SK-N-SH treated with all-trans-retinoic acid at 6 μM for 48 hours (cell line): ENCODE measurements at regions not wholly inside any gene's neighbourhood (a gene's known extent, or its start where the extent isn't known, plus 50 kb on each side); places are given as distances from the start of the nearest gene placed in this dataset.

Experiments used
- ATAC-seq: fragments of 200-7000 bp; cut with Tn5 transposase; 3 replicates; pipeline ENCODE4 v1.9.1; 2020; ENCODE audit warnings: mild to moderate bottlenecking, moderate library complexity
- ARNTL ChIP-seq: fragments of 450-650 bp; formaldehyde crosslinking; IDR thresholded peaks from 2 replicates; pipeline ENCODE4 v1.5.0; 2020; ENCODE audit warnings: low read depth, mild to moderate bottlenecking, moderate library complexity, borderline replicate concordance
- BACH2 ChIP-seq: fragments of 250-450 bp; sonication (Bioruptor Pico); IDR thresholded peaks from 2 replicates; pipeline ENCODE4 v1.9.0; 2021; ENCODE audit warnings: mild to moderate bottlenecking, borderline replicate concordance
- CREB5 ChIP-seq: fragments of 250-450 bp; sonication (Bioruptor Pico); IDR thresholded peaks from 2 replicates; pipeline ENCODE4 v1.5.1; 2020; ENCODE audit warnings: low read depth, mild to moderate bottlenecking, moderate library complexity
- CSDC2 ChIP-seq: fragments of 250-450 bp; sonication (Bioruptor Pico); IDR thresholded peaks from 2 replicates; pipeline ENCODE4 v1.5.0; 2020; ENCODE audit warnings: mild to moderate bottlenecking, moderate library complexity
- ESRRG ChIP-seq: fragments of 250-450 bp; sonication (Bioruptor Pico); IDR thresholded peaks from 2 replicates; pipeline ENCODE4 v1.6.1; 2021; ENCODE audit warnings: mild to moderate bottlenecking
- GLIS3 ChIP-seq: fragments of 250-450 bp; sonication (Bioruptor Pico); IDR thresholded peaks from 2 replicates; pipeline ENCODE4 v1.5.0; 2020; ENCODE audit warnings: mild to moderate bottlenecking, moderate library complexity
- ISL1 ChIP-seq: fragments of 250-450 bp; sonication (Bioruptor Pico); IDR thresholded peaks from 2 replicates; pipeline ENCODE4 v2.1.2; 2022; ENCODE audit warnings: mild to moderate bottlenecking, moderate library complexity
- PATZ1 ChIP-seq: fragments of 250-450 bp; sonication (Bioruptor Pico); IDR thresholded peaks from 2 replicates; pipeline ENCODE4 v1.8.0; 2020; ENCODE audit warnings: mild to moderate bottlenecking, moderate library complexity, borderline replicate concordance
- POU6F1 ChIP-seq: fragments of 250-450 bp; sonication (Bioruptor Pico); IDR thresholded peaks from 2 replicates; pipeline ENCODE4 v1.8.0; 2021; ENCODE audit warnings: low read depth, mild to moderate bottlenecking, moderate library complexity, borderline replicate concordance
- PPARA ChIP-seq: fragments of 250-450 bp; sonication (Bioruptor Pico); IDR thresholded peaks from 2 replicates; pipeline ENCODE4 v1.5.0; 2020; ENCODE audit warnings: mild to moderate bottlenecking, borderline replicate concordance
- RARB ChIP-seq: fragments of 250-450 bp; sonication (Bioruptor Pico); IDR thresholded peaks from 2 replicates; pipeline ENCODE4 v1.8.0; 2021; ENCODE audit warnings: mild to moderate bottlenecking, moderate library complexity
- SNAI2 ChIP-seq: fragments of 250-450 bp; sonication (Bioruptor Pico); IDR thresholded peaks from 2 replicates; pipeline ENCODE4 v1.5.0; 2020; ENCODE audit warnings: mild to moderate bottlenecking, moderate library complexity
- TCF4 ChIP-seq: fragments of 250-450 bp; sonication (Bioruptor Pico); IDR thresholded peaks from 2 replicates; pipeline ENCODE4 v1.8.0; 2021; ENCODE audit warnings: mild to moderate bottlenecking, moderate library complexity, borderline replicate concordance
- TOX ChIP-seq: fragments of 250-450 bp; sonication (Bioruptor Pico); IDR thresholded peaks from 2 replicates; pipeline ENCODE4 v1.8.0; 2021; ENCODE audit warnings: mild to moderate bottlenecking, moderate library complexity, borderline replicate concordance
- TSHZ2 ChIP-seq: fragments of 250-450 bp; sonication (Bioruptor Pico); IDR thresholded peaks from 2 replicates; pipeline ENCODE4 v1.5.0; 2020; ENCODE audit warnings: mild to moderate bottlenecking, moderate library complexity
- ZFP3 ChIP-seq: fragments of 250-450 bp; sonication (Bioruptor Pico); IDR thresholded peaks from 2 replicates; pipeline ENCODE4 v1.5.0; 2020; ENCODE audit warnings: mild to moderate bottlenecking, moderate library complexity
- ZNF565 ChIP-seq: fragments of 450-650 bp; formaldehyde crosslinking; conservative IDR thresholded peaks from 2 replicates; pipeline ENCODE4 v1.5.0; 2020; ENCODE audit warnings: low read depth, mild to moderate bottlenecking, moderate library complexity
- ZNF70 ChIP-seq: fragments of 450-650 bp; formaldehyde crosslinking; IDR thresholded peaks from 2 replicates; pipeline ENCODE4 v1.5.0; 2020; ENCODE audit warnings: mild to moderate bottlenecking, moderate library complexity
- ZNF8 ChIP-seq: fragments of 450-650 bp; formaldehyde crosslinking; IDR thresholded peaks from 2 replicates; pipeline ENCODE4 v1.5.0; 2020; ENCODE audit warnings: mild to moderate bottlenecking, moderate library complexity

- TF ChIP-seq CREB5 (CRISPR knock-in tag) (no peak), PPARA (CRISPR knock-in tag) (no peak), TOX (CRISPR knock-in tag) (no peak), GLIS3 (CRISPR knock-in tag) (no peak), TSHZ2 (CRISPR knock-in tag) (no peak), ZFP3 (CRISPR knock-in tag) (no peak)
Observed at GRCh38 chr17:45680360-45680759, 103.8 kb upstream of the CRHR1 start (continued).

- ATAC-seq = no peak
Observed at GRCh38 chr17:45681706-45682105, 102.4 kb upstream of the CRHR1 start.

GRCh38 chr17:45686250-45686649 is 97.9 kb upstream of the CRHR1 start:
- ATAC-seq = no peak
- TF ChIP-seq TOX (CRISPR knock-in tag) (no peak), ZFP3 (CRISPR knock-in tag) (no peak), SNAI2 (CRISPR knock-in tag) (no peak), ZNF8 (CRISPR knock-in tag) (no peak), RARB (no peak), CSDC2 (CRISPR knock-in tag) (no peak), ISL1 (CRISPR knock-in tag) (no peak), ZNF70 (CRISPR knock-in tag) (no peak), BACH2 (CRISPR knock-in tag) (no peak), GLIS3 (CRISPR knock-in tag) (no peak), PPARA (CRISPR knock-in tag) (no peak), PATZ1 (CRISPR knock-in tag) (no peak), TCF4 (CRISPR knock-in tag) (no peak), ARNTL (CRISPR knock-in tag) (no peak), POU6F1 (CRISPR knock-in tag) (no peak), CREB5 (CRISPR knock-in tag) (no peak)
- TF ChIP-seq, all 23 proteins: peak for 0

More at GRCh38 chr17:45681706-45682105, 102.4 kb upstream of the CRHR1 start:
- no peak for TF ChIP-seq ZNF565 (CRISPR knock-in tag)
- no peak for TF ChIP-seq ZNF8 (CRISPR knock-in tag)
- TF ChIP-seq ESRRG (CRISPR knock-in tag) = no peak
- no peak for TF ChIP-seq CSDC2 (CRISPR knock-in tag)
- TF ChIP-seq TOX (CRISPR knock-in tag) = no peak
- TF ChIP-seq CREB5 (CRISPR knock-in tag) = no peak
- TF ChIP-seq PATZ1 (CRISPR knock-in tag) = no peak
